ENCODE measurements at regions not wholly inside any gene's neighbourhood (a gene's known extent, or its start where the extent isn't known, plus 50 kb on each side); places are given as distances from the start of the nearest gene placed in this dataset.

DNA sequence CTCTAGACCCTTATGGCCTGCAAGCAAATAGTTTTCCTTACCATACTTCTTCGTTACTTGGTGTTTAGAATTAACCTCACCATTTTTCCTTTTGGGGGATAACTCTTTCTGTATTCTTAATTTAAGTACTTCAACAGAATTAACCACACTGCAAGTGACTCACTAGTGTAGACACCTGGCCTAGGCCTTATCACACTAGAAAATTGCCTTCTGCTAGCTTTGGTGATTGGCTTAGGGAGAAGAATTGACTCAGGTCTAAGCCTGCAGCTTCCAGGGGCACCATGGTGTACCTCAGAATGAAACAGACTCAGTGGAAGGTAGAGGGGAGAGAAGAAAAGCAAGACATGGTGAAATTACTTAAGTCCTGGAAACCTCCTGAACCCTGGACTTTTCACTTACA lies 112.8 kb upstream of the HMHB1 start:
- no peaks in the 10 kb centered on the region for H3K9me3 ChIP-seq
- TF ChIP-seq, protein P1, sequence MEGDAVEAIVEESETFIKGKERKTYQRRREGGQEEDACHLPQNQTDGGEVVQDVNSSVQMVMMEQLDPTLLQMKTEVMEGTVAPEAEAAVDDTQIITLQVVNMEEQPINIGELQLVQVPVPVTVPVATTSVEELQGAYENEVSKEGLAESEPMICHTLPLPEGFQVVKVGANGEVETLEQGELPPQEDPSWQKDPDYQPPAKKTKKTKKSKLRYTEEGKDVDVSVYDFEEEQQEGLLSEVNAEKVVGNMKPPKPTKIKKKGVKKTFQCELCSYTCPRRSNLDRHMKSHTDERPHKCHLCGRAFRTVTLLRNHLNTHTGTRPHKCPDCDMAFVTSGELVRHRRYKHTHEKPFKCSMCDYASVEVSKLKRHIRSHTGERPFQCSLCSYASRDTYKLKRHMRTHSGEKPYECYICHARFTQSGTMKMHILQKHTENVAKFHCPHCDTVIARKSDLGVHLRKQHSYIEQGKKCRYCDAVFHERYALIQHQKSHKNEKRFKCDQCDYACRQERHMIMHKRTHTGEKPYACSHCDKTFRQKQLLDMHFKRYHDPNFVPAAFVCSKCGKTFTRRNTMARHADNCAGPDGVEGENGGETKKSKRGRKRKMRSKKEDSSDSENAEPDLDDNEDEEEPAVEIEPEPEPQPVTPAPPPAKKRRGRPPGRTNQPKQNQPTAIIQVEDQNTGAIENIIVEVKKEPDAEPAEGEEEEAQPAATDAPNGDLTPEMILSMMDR (IDR thresholded peaks at IDR 0.05): no peak
- no peaks in the 10 kb centered on the region for H3K27me3 ChIP-seq
- intact Hi-C loops (cut with DNase I): no loop called here
- H3K4me1 ChIP-seq: no peaks in the 10 kb centered on the region
- DNase-seq (ENCODE audit: low spot score in 2 of 2): no peak
- no peaks in the 10 kb centered on the region for H3K36me3 ChIP-seq
- no peak overlapping the region for H3K4me3 ChIP-seq
- H3K27ac ChIP-seq: no peak overlapping the region

DNA sequence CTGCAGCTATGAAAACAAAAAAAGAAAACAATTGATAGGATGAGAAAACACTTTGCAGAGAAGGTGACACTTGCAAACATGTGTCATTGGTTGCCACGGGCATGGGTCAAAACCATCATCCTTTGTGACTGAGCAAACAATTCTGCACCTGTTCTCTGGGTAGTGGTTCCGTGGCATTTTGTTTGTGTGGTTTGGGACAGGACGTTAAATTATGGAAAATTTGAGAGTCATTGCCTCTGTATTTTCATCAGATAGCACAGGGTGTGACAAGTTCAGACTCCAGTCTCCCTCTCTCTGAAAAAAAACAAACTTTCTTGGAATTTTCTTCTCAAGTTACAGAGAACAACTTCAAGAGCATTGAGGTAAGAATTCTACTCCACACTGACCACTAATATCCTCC lies 113.4 kb upstream of the HMHB1 start:
- H3K4me3 ChIP-seq: no peak overlapping the region
- TF ChIP-seq, protein P1 (IDR thresholded peaks at IDR 0.05): no peak
- no peaks in the 10 kb centered on the region for H3K4me1 ChIP-seq
- no peaks in the 10 kb centered on the region for H3K36me3 ChIP-seq
- intact Hi-C loops (cut with DNase I): no loop called here
- H3K9me3 ChIP-seq: no peaks in the 10 kb centered on the region
- no peaks in the 10 kb centered on the region for H3K27me3 ChIP-seq
- no peak for DNase-seq (ENCODE audit: low spot score in 2 of 2)
- H3K27ac ChIP-seq: no peak overlapping the region

DNA sequence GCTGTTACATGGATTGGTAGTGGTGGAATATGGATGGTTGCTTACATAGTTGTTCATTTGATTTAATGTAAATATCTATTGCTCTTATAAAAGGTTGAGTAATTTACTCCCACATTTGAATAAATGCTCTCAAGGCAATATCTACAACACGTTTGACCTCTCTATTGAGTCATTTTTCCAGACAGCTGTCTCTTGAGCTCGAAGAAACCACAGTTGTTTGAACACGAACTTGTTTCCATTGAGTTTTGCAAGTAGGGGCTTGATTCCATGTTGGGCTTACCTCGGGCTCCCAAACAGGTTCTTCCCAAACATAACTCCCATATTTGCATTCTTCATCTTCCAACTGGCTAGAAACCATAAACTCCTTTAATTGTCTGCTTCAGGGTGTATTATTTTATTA lies 115.0 kb upstream of the HMHB1 start:
- Histone ChIP-seq H3K4me1 (no peaks in the 10 kb centered on the region), H3K27ac (no peak overlapping the region), H3K4me3 (no peak overlapping the region), H3K36me3 (no peaks in the 10 kb centered on the region), H3K27me3 (no peaks in the 10 kb centered on the region), H3K9me3 (no peaks in the 10 kb centered on the region)
- DNase-seq (ENCODE audit: low spot score in 2 of 2): no peak
- intact Hi-C loops (cut with DNase I): no loop called here
- TF ChIP-seq, protein P1 (IDR thresholded peaks at IDR 0.05): no peak

DNA sequence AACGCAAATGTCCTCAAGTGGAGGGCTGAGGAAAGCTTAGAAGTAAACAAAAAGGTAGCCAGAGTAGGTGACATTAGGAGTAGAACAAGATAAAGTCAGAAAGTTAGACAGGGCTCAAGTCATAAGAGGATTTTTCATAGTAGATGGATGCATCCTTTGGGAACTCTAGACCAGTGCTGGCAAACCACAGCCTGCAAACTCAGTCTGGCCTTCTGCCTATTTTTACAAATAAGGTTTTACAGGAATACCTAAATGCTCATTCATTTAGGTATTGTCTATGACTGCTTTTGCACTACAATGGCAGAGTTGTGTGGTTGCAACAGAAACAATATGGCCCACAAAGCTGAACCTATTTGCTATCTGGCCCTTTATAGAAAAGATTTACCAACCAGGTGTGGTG lies 116.0 kb upstream of the HMHB1 start:
- Histone ChIP-seq H3K27me3 (no peaks in the 10 kb centered on the region), H3K9me3 (no peaks in the 10 kb centered on the region), H3K4me3 (no peak overlapping the region), H3K36me3 (no peaks in the 10 kb centered on the region), H3K27ac (no peak overlapping the region), H3K4me1 (no peaks in the 10 kb centered on the region)
- no peak for DNase-seq (ENCODE audit: low spot score in 2 of 2)
- TF ChIP-seq, protein P1 (IDR thresholded peaks at IDR 0.05): no peak
- intact Hi-C loops (cut with DNase I): no loop called here

DNA sequence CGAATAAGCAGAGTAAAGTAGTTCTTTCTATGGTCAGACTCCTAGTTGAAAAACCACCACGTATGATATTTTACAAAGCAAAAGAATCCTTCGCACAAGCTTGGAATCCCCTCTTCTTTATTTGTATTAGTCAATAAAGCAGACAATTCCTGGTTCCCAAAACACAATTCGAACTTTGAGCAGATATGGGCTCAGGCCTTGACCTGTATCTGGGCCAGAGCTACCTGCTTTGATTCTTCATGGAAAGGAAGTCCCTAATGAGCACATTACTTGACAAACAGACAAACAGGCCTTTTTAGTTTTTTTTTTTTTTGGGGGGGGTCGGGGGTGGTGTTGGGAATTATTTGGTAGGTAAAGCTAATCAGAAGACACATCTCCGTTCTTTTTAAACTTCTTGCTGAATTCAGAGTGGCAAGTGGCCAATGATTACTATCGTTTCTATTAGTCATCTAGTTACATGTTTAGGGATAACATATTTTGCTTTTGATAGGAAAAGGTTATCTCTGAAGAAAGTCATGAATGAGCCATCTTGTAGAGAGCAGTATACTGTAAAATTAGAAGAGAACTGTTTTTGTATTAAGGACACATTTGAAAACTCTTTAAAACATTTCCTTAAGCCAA lies 116.6 kb upstream of the HMHB1 start:
- TF ChIP-seq, protein P1 (IDR thresholded peaks at IDR 0.05): no peak
- H3K4me3 ChIP-seq: no peak overlapping the region
- no peaks in the 10 kb centered on the region for H3K4me1 ChIP-seq
- no peaks in the 10 kb centered on the region for H3K36me3 ChIP-seq
- no peak for DNase-seq (ENCODE audit: low spot score in 2 of 2)
- peaks cover 0 to 2% of the 10 kb centered on the region in 2 donors for H3K9me3 ChIP-seq
- H3K27me3 ChIP-seq: no peaks in the 10 kb centered on the region
- H3K27ac ChIP-seq: no peak overlapping the region
- intact Hi-C loops (cut with DNase I): no loop called here

DNA sequence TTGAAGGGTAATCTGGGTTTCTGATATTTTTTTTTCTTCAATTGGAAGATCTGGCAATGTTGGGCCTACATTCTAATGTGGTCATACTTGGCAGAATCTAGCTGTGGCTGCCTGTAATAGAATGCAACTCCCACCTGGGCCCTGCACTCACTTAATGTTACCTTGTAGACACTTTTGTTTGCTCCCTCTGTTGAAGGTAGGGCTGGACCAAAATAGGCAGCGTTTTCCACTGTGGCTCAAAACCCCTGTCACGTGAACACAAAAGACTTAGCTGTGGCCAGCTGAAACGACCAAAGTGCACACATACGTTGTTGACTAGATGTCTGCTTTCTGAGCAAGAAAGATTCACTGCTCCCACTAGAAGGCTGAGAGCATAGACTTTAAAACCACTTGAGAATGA lies 117.6 kb upstream of the HMHB1 start:
- TF ChIP-seq, protein P1 (IDR thresholded peaks at IDR 0.05): no peak
- no peaks in the 10 kb centered on the region for H3K36me3 ChIP-seq
- intact Hi-C loops (cut with DNase I): no loop called here

More for the DNA sequence above, 117.6 kb upstream of the HMHB1 start:
- Histone ChIP-seq H3K9me3 (peaks cover 0 to 11% of the 10 kb centered on the region in 2 donors), H3K27ac (no peak overlapping the region), H3K4me1 (no peaks in the 10 kb centered on the region), H3K4me3 (no peak overlapping the region), H3K27me3 (no peaks in the 10 kb centered on the region)
- no peak for DNase-seq (ENCODE audit: low spot score in 2 of 2)

Data from ascending aorta (tissue), 2 donors.